DOHH2 (cell line): ENCODE measurements at regions not wholly inside any gene's neighbourhood (a gene's known extent, or its start where the extent isn't known, plus 50 kb on each side); places are given as distances from the start of the nearest gene placed in this dataset.

Source experiments
- H3F3A ChIP-seq: fragments of 200-600 bp; sonication (generic), shearing (Covaris generic); 2 replicates; pipeline ENCODE4 v1.6.0; 2016; ENCODE audit warnings: antibody characterized with exemption, mild to moderate bottlenecking; ENCODE audit not compliant: control insufficient read depth, insufficient read depth
- H3K27ac ChIP-seq: fragments of 200-600 bp; sonication (generic); 2 replicates; pipeline ENCODE4 v1.5.1; 2014; ENCODE audit warnings: low read depth, mild to moderate bottlenecking, low read length, moderate library complexity
- H3K27me3 ChIP-seq: fragments of 200-600 bp; sonication (generic); 2 replicates; pipeline ENCODE4 v1.6.1; 2014; ENCODE audit warnings: mild to moderate bottlenecking, low read length, mixed read lengths; ENCODE audit not compliant: control insufficient read depth
- H3K36me3 ChIP-seq: fragments of 200-600 bp; sonication (generic); 2 replicates; pipeline ENCODE4 v1.6.1; 2014; ENCODE audit warnings: mild to moderate bottlenecking, low read length, moderate library complexity, mixed read lengths; ENCODE audit not compliant: control insufficient read depth
- H3K4me1 ChIP-seq: fragments of 200-600 bp; sonication (generic); 2 replicates; pipeline ENCODE4 v1.6.1; 2014; ENCODE audit warnings: mild to moderate bottlenecking, low read length, mixed read lengths; ENCODE audit not compliant: control insufficient read depth
- H3K4me2 ChIP-seq: fragments of 200-600 bp; sonication (generic); 2 replicates; pipeline ENCODE4 v1.6.0; 2014; ENCODE audit warnings: mild to moderate bottlenecking, low read length, moderate library complexity
- H3K4me3 ChIP-seq: fragments of 200-600 bp; sonication (generic); 2 replicates; pipeline ENCODE4 v1.5.1; 2014; ENCODE audit warnings: mild to moderate bottlenecking, low read length, mixed read lengths
- H3K79me2 ChIP-seq: fragments of 200-600 bp; sonication (generic); 2 replicates; pipeline ENCODE4 v1.6.1; 2014; ENCODE audit warnings: mild to moderate bottlenecking, low read length, mixed read lengths; ENCODE audit not compliant: control insufficient read depth
- H3K9me2 ChIP-seq: fragments of 200-600 bp; sonication (generic); replicated peaks from 2 replicates; pipeline ENCODE4 v1.6.1; 2014; ENCODE audit warnings: mild to moderate bottlenecking, low read length, mixed read lengths; ENCODE audit not compliant: control insufficient read depth
- H3K9me3 ChIP-seq: fragments of 200-600 bp; sonication (generic); 2 replicates; pipeline ENCODE4 v1.6.1; 2014; ENCODE audit warnings: antibody characterized with exemption, low read length, mixed read lengths; ENCODE audit not compliant: control insufficient read depth, insufficient read depth
- H4K20me1 ChIP-seq: fragments of 200-600 bp; sonication (generic); 2 replicates; pipeline ENCODE4 v1.6.0; 2014; ENCODE audit warnings: low read depth, mild to moderate bottlenecking, antibody characterized with exemption, low read length, moderate library complexity; ENCODE audit not compliant: control insufficient read depth, insufficient read depth
- CTCF ChIP-seq: fragments of 200-600 bp; sonication (generic); IDR thresholded peaks from one replicate; pipeline ENCODE4 v1.5.1; 2014; ENCODE audit warnings: antibody characterized with exemption, mild to moderate bottlenecking, low read depth, low read length; ENCODE audit not compliant: poor library complexity, severe bottlenecking
- EZH2phosphoT487 ChIP-seq: fragments of 200-600 bp; sonication (generic); IDR thresholded peaks from 2 replicates; pipeline ENCODE4 v1.6.1; 2017; ENCODE audit warnings: borderline replicate concordance, mild to moderate bottlenecking, antibody characterized with exemption, low read length, moderate library complexity, mixed read lengths

DNA sequence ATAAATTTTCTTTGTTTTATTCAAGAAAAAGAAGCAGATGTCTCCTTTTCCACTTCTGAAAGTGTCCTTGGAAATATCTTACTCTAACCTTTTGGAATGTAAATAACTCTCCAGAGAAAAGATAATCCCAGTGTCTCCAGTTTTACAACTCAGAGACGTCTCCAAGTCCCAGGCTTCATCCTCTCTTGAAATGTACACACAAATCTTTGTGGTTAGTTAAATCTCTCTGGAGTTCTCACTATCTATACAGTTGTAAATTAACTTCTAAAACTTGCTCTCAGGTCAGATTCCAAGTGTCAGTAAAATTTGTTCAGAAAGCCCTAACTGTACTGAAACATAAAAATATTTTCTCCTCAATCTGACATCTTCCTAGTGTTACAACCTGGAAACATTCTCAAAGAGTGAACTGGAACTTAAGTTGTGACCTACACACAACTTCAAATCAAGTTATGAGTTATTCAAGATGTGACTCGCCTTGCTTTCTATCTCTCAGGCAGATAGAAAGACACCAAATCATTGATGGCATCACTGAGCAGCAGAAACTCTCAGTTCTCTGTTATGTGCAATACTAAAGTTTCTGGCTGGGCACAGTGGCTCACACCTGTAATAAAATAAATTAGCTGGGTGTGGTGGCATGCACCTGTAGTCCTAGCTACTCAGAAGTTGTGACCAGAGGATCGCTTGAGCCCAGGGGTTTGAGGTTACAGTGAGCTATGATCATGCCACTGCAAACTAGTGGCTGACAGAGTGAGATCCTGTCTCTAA, 284.2 kb downstream of the RCHY1 start:
- Histone ChIP-seq H3K4me3 (no peak overlapping the region), H3K9me3 (no peaks in the 10 kb centered on the region), H4K20me1 (no peaks in the 10 kb centered on the region), H3K4me1 (no peaks in the 10 kb centered on the region), H3K27ac (no peak overlapping the region), H3F3A (no peaks in the 10 kb centered on the region), H3K4me2 (no peak overlapping the region), H3K79me2 (no peaks in the 10 kb centered on the region), H3K27me3 (no peaks in the 10 kb centered on the region), H3K9me2 (no peaks in the 10 kb centered on the region), H3K36me3 (no peaks in the 10 kb centered on the region)
- no peak for TF ChIP-seq CTCF
- no peak for TF ChIP-seq EZH2phosphoT487

- no peaks in the 10 kb centered on the region for H3K9me3 ChIP-seq
- H3K4me1 ChIP-seq = no peaks in the 10 kb centered on the region
- H4K20me1 ChIP-seq = no peaks in the 10 kb centered on the region
- no peak overlapping the region for H3K27ac ChIP-seq
- no peaks in the 10 kb centered on the region for H3K27me3 ChIP-seq
- no peaks in the 10 kb centered on the region for H3F3A ChIP-seq
- no peaks in the 10 kb centered on the region for H3K9me2 ChIP-seq
- H3K36me3 ChIP-seq = no peaks in the 10 kb centered on the region
- no peak overlapping the region for H3K4me2 ChIP-seq
- TF ChIP-seq CTCF = no peak
- no peak for TF ChIP-seq EZH2phosphoT487
- no peaks in the 10 kb centered on the region for H3K79me2 ChIP-seq
- H3K4me3 ChIP-seq = no peak overlapping the region
Measured at GRCh38 chr4:75213480-75213879, 280.6 kb downstream of the PARM1 start.

GRCh38 chr4:75211422-75211821, 278.5 kb downstream of the PARM1 start:
- Histone ChIP-seq H3K79me2 (no peaks in the 10 kb centered on the region), H3F3A (no peaks in the 10 kb centered on the region), H4K20me1 (no peaks in the 10 kb centered on the region), H3K36me3 (no peaks in the 10 kb centered on the region), H3K27me3 (no peaks in the 10 kb centered on the region), H3K9me3 (no peaks in the 10 kb centered on the region), H3K27ac (no peak overlapping the region), H3K9me2 (no peaks in the 10 kb centered on the region), H3K4me2 (no peak overlapping the region), H3K4me1 (no peaks in the 10 kb centered on the region), H3K4me3 (no peak overlapping the region)
- no peak for TF ChIP-seq CTCF
- no peak for TF ChIP-seq EZH2phosphoT487
